ENCODE measurements at regions not wholly inside any gene's neighbourhood (a gene's known extent, or its start where the extent isn't known, plus 50 kb on each side); places are given as distances from the start of the nearest gene placed in this dataset.
"Not testable (repeated sequence)": the region's sequence is repeated elsewhere in the genome, so short reads cannot be mapped to it uniquely, and the experiment has no call there.

DNA sequence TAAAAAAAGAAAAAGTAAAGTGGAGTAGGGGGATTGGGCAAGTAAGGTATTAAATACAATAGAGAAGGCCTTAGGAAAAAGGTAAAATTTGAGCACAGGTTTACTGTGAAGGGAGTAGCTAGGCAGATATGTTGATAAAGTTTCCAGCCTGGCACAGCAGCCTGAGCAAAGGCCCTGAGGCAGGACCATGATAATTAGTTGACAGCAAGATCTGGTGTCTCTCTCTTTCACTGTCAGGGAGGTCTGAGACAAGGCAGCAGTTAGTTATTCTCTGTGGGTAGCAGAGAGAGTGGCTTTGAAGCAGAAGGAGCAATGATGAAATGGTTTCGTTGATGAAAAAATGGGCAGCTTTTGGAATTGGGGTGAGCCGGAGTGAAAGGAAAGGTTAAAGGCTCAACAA is 119.5 kb downstream of the KDR start:
- Histone ChIP-seq H3K4me1 (no peaks in the 10 kb centered on the region), H3K4me3 (no peak overlapping the region), H3K9me3 (no peaks in the 10 kb centered on the region), H3K27ac (no peak overlapping the region), H3K36me3 (no peaks in the 10 kb centered on the region), H3K27me3 (no peaks in the 10 kb centered on the region)
- TF ChIP-seq, protein P1, sequence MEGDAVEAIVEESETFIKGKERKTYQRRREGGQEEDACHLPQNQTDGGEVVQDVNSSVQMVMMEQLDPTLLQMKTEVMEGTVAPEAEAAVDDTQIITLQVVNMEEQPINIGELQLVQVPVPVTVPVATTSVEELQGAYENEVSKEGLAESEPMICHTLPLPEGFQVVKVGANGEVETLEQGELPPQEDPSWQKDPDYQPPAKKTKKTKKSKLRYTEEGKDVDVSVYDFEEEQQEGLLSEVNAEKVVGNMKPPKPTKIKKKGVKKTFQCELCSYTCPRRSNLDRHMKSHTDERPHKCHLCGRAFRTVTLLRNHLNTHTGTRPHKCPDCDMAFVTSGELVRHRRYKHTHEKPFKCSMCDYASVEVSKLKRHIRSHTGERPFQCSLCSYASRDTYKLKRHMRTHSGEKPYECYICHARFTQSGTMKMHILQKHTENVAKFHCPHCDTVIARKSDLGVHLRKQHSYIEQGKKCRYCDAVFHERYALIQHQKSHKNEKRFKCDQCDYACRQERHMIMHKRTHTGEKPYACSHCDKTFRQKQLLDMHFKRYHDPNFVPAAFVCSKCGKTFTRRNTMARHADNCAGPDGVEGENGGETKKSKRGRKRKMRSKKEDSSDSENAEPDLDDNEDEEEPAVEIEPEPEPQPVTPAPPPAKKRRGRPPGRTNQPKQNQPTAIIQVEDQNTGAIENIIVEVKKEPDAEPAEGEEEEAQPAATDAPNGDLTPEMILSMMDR (IDR thresholded peaks at IDR 0.05): no peak
- no peak for DNase-seq
- intact Hi-C loops (cut with DNase I): no loop called here
- no peak for ATAC-seq

DNA sequence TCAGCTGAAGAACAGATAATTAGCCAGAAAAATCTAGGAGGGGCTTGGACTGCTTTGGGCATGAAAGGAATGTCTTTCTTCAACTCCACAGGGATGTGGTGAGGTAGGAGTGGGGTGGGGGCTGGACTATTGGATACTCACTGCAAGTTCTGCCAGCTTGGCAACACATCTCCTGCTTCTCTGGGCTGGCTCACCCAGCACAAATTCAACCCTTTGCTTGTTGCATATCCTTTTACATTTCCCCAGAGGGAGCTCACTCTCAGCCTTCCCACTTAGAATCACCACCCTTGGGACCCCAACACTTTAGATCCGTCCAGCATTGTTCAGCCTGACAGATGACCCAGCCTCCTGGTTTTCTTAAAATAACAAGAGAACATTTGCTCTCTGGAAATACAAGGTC is 120.6 kb downstream of the KDR start:
- DNase-seq (no peak), ATAC-seq (no peak)
- H3K27ac ChIP-seq: no peak overlapping the region

DNA sequence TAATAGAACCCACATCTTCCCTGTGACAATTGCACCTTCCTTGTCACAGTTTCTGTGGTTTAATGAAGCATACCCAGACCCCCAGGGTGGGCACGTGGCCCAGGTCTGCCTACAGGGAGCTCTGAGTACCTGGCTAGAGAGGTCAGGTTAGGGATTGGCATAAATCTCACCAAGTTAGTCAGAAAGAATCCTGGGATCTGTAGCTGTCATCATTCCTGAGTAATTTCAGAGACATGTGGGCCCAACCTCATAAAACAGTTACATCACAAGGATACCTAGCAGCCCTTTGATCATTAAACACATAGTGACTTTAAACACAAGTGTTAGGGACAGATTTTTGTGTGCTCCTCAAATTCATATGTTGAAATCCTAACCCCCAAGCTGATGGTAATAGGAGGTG is 123.0 kb downstream of the KDR start:
- H3K27me3 ChIP-seq: no peaks in the 10 kb centered on the region

More for the DNA sequence above, 120.6 kb downstream of the KDR start:
- no peaks in the 10 kb centered on the region for H3K9me3 ChIP-seq
- no peaks in the 10 kb centered on the region for H3K27me3 ChIP-seq
- TF ChIP-seq, protein P1 (IDR thresholded peaks at IDR 0.05): no peak
- H3K4me3 ChIP-seq: no peak overlapping the region
- intact Hi-C loops (cut with DNase I): no loop called here
- no peaks in the 10 kb centered on the region for H3K4me1 ChIP-seq
- no peaks in the 10 kb centered on the region for H3K36me3 ChIP-seq

DNA sequence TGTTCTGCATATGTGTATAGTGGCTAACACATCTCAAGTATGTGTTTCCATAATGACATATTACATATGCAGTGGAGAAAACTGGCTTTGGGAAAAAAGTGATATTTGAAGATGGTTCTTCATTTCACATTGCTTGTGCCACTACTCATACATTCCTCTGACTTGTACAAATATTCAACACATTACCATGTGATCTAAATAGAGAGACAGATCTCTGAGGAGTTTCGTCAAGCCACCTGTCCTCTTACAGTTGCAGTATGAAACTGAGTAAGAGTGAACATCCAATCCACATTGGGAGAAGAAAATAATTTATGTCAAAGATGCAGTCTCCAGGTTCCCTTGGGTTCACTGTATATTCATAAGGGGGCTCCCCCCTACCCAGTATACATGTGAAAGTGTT is 123.9 kb downstream of the KDR start:
- TF ChIP-seq, protein P1 (IDR thresholded peaks at IDR 0.05): no peak
- Histone ChIP-seq H3K36me3 (no peaks in the 10 kb centered on the region), H3K9me3 (no peaks in the 10 kb centered on the region), H3K4me3 (no peak overlapping the region), H3K4me1 (no peaks in the 10 kb centered on the region), H3K27me3 (no peaks in the 10 kb centered on the region), H3K27ac (no peak overlapping the region)
- ATAC-seq: peak; percentile 50
- intact Hi-C loops (cut with DNase I): no loop called here
- no peak for DNase-seq

More for the DNA sequence above, 123.0 kb downstream of the KDR start:
- no peaks in the 10 kb centered on the region for H3K9me3 ChIP-seq
- H3K36me3 ChIP-seq: no peaks in the 10 kb centered on the region
- DNase-seq (no peak), ATAC-seq (no peak)
- H3K4me1 ChIP-seq: no peaks in the 10 kb centered on the region
- intact Hi-C loops (cut with DNase I): no loop called here
- no peak overlapping the region for H3K4me3 ChIP-seq
- H3K27ac ChIP-seq: no peak overlapping the region
- TF ChIP-seq, protein P1 (IDR thresholded peaks at IDR 0.05): no peak

DNA sequence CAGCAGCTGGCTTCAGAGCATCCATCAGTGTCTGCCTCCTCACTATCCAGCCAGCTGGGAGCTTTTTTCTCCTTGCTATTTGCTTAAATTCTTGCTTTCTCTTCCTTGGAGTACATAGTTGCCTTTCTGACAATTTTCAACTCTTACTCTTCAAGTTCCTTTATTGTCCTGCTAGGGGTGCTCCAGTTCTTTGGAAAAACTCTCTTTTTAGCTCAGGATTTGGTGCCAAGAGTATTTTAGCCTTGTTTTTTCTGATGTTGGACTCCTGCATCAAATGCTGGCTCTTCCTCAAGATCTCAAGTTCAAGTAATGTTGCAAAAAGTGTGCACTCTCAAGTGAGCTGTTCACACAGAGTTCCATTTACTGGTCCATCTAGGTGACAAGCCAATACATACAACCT is 126.4 kb downstream of the KDR start:
- H3K9me3 ChIP-seq: peaks cover 0 to 1% of the 10 kb centered on the region in 2 donors
- TF ChIP-seq, protein P1 (IDR thresholded peaks at IDR 0.05): peak in 1 of 2 donors; percentile 48
- intact Hi-C loops (cut with DNase I): no loop called here
- H3K27ac ChIP-seq: no peak overlapping the region
- ATAC-seq (peak; percentile 57), DNase-seq (peak in 2 of 4 donors; percentile 60 to 74)
- H3K36me3 ChIP-seq: no peaks in the 10 kb centered on the region
- no peaks in the 10 kb centered on the region for H3K4me1 ChIP-seq
- no peak overlapping the region for H3K4me3 ChIP-seq
- no peaks in the 10 kb centered on the region for H3K27me3 ChIP-seq

DNA sequence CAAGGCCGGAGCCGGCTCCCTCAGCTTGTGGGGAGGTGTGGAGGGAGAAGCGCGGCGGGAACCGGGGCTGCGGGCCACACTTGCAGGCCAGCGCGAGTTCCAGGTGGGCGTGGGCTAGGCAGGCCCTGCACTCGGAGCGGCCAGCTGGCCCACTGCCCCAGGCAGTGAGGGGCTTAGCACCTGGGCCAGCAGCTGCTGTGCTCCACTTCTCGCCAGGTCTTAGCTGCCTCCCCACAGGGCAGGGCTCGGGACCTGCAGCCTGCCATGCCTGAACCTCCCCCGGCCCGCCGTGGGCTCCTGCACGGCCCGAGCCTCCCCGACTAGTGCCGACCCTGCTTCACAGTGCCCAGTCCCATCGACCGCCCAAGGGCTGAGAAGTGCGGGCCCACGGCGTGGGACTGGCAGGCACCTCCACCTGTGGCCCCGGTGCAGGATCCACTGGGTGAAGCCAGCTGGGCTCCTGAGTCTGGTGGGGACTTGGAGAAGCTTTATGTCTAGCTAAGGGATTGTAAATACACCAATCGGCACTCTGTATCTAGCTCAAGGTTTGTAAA is 131.8 kb downstream of the KDR start:
- H3K27ac ChIP-seq; H3K4me1 ChIP-seq; H3K36me3 ChIP-seq; ATAC-seq; H3K4me3 ChIP-seq; H3K27me3 ChIP-seq; intact Hi-C loops (cut with DNase I): not testable (repeated sequence)
- H3K9me3 ChIP-seq: peaks cover 0 to 15% of the 10 kb centered on the region in 2 donors
- DNase-seq: peak in 1 of 4 donors; percentile 79

Data from left lung (tissue), 4 donors.